Ammon's horn (tissue), 1 donor: ENCODE measurements at regions not wholly inside any gene's neighbourhood (a gene's known extent, or its start where the extent isn't known, plus 50 kb on each side); places are given as distances from the start of the nearest gene placed in this dataset.

Source experiments
- DNase-seq: peaks from one replicate; pipeline ENCODE4 v3.0.0-alpha.2; 2016; ENCODE audit warnings: low spot score

DNA sequence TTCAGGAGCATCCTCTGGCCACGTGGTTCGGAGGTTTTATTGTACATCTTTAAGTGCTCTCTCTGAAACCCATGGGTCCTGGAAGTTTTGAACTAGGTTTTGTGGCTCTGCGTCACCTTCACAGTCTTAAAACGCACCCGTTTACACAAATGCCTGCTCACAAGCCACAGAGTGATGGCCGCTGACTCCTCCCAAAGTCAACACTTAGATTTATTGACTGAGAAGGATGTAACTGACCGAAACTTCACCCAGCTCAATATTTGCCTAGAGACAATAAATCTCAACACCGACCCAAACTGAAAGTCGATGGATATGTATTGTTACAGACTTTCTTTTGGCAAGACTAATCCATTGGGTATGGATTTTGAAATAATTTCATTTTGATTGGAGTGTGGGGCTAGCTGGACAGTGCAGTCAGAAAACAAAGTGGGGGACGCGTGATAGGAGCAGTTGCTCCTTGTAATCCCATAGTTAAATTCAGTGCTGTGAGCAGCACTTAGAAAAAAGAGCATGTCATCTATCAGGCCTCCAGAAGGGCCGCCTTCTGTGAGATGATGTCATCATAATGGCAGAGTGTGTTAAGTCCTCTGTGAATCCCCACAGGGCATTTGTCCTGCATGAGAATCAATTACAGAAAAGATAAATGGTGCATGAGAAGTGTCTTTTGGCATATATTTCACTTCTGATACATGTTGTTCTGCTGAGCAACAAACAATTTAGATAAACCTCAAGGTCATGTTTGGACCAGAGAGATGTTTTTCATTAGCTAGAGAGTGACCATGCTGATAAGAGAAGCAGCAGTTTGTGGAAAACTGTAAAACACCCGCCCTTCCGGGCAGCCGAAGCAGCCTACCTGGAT, 183.7 kb downstream of the INO80D start:
- no peak for DNase-seq

DNA sequence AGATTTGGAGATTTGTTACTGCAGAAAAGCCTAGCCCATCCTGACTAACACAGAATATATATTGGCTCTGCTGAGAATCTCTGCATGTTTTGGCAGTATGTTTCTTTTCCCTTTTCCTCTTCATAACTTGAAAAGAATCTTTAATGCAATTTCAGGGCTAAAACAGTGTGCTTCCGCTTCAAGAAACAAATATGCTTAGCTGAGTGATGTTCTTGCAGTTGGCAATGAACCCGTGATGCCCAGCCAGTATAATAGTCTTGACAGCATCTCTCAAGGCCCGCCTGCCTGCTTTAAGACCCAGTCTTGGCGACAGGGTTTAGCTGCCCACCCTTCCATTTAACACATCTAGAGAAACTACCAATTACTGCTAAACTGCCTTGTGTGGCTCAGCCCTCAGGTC, 184.5 kb downstream of the INO80D start:
- no peak for DNase-seq

DNA sequence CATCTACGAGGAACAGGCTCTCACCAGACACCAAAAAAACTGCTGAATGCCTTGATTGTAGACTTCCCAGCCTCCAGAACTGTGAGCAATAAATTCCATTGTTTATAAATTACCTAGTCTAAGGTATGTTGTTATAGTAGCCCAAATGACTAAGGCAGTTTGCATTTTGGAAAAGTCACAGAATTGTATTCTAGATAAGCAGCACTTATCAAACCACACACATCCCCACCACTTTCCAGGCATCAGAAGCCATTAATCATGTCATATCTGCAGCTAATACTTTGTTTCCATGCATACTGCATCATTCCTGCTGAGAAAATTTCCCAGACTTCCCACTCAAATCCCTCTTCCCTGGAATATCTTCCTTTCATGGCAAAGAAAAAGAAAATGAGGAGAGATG, 187.2 kb downstream of the INO80D start:
- DNase-seq = no peak

DNA sequence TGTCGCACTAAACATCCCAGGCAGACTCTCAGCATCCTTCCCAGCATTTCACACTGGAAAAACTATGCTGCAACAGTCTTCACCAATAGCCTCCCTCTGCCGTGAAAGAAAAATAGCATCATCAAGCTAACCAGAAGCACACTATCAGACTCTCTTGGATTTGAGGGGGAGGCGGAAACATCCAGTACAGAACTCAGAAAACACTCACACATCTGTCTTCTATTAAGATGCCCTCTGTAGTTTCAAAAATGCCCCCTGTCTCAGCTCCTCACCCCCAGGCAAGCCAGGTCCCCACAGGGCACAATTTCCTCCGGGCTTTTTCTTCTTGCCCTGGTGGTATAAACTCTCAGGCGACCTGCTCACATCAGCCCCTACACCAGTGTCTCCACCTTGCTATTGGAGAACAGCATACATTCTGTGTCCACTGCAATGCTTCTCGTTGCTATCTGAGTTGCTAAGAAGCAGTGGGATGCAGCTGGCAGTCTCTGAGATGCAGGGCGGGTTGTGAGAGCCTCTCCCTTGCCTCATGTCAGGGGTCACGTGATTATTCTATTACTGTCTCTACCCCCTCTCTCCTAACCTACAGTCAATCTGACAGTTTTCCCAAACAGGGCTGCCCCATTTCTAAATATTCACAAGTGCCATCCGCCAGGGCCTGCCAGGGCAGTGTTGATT, 189.9 kb downstream of the INO80D start:
- peak; percentile 43 for DNase-seq

DNA sequence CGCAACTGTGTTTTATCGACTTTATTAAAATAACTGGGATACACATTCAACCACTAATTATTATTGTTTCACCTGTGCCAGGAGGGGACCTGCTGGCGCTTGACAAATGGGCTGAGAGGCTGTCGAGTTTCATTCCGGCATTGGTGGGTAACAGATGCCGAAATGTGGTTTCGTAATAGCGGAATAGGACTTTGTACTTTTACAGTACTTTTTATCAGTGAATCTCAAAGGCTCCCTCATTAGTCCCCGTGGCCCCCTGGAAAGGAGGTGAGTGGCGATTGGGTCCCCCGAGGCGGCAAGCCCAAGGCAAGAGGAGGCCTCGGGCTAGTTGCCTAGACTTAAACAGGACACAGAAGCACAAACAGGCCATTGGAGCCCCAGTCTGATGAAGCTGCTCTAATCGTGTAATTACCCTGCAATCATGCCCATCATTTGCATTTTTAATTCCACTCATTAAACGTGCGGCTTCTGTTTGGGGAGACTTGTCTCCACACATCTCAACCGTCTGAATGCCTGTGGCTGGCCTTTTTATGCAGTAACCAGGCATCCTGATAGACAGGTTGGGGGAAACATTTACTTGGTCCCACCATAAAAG, 193.2 kb downstream of the INO80D start:
- DNase-seq = no peak

DNA sequence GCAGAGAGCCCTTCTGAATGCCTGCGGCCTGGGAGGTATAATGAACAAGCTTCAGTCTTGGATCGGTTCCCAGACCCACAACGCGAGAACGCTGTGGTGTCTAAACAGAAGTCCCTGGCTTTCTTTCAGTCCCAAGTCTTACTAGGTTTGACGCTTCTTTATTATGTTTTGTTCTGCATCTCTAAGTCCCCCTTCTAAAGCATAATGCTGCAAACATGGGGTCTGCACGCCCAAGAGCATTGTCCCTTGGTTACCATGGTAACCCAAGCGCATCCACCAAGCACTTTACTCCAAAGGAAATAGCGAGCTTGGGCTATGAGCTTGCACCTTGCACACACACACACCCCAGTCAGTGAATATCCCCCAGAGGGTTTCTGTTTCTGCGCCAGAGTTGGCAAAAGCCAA, 193.7 kb downstream of the INO80D start:
- peak; percentile 61 for DNase-seq

DNA sequence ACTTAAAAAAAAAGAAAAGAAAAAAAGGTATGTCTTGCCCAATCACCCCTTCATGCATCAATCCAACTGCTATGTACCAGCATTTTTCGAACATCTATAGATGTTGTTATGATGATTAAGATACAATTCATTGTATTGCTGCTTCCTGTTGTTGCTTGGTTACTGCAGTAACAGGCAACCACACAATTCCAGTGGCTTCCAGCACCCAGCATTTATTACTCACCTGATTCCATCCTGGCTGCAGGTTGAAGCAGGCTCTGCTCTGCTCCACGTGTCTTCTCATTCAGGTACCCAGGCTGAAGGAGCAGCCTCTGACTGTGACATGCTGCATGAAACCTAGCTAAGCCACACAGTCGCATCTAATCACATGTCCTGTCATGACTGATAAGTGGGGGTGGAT, 196.9 kb downstream of the INO80D start:
- no peak for DNase-seq

DNA sequence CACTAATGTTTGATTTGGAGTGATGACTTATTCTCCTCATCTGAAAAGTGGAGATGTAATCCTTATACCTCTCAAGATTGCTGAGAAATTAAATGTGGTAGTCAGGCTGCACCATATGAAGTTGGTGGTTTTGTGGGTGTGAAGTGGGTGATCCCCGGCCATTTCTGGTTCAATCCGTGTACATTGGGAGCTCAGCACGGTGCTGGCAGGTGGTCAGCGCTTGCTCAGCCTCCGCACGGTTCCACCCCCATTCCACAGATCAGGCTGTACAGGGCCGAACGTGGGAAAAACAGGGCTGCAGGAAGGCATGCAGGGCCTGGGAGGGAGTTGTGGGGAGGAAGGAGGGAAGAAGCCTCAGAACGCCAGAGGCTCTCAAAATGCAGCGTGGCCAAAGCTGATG, 198.3 kb downstream of the INO80D start:
- DNase-seq = no peak

DNA sequence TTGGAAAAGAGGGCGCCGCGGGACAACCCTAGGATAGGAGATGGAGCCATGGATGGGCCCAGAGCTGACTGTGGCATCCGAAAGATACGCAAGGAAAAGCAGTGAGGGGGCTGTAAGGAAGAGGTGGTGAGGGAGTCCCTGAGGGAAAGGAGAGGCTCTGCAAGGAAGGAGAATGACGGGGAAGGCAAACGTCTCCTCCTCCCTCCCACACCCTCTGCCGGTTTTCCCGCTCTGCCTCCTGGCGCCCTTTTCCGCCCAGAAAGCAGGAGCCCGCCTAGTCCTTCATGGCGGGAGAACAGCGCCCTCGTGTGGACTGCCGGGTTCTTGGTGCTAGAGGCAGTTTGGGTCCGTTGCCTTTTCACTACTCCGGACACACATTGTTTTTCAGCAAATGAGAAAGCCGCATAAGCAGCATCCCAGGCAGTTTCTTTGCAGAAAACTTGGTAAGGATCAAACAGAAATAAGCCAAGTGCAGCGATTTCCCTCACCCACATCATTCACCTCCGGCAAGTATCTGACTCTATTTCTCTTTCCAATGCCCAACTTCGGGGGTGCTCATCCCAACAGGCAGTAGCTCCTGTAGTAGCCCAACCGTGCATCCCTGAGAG, 200.4 kb downstream of the INO80D start:
- peak; percentile 83 for DNase-seq

DNA sequence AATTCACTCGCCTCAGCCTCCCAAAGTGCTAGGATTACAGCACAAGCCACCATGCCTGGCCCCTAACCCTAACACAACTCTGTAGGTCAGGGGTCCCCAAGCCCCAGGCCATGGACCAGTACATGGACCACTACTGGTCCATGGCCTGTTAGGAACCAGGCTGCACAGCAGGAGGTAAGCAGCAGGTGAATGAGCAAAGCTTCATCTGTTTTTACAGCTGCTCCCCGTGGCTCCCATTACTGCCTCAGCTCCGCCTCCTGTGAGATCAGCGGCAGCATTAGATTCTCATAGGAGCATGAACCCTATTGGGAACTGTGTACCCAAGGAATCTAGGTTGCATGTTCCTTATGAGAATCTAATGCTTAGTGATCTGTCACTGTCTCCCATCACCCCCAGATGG, 201.7 kb downstream of the NRP2 start:
- DNase-seq = no peak

DNA sequence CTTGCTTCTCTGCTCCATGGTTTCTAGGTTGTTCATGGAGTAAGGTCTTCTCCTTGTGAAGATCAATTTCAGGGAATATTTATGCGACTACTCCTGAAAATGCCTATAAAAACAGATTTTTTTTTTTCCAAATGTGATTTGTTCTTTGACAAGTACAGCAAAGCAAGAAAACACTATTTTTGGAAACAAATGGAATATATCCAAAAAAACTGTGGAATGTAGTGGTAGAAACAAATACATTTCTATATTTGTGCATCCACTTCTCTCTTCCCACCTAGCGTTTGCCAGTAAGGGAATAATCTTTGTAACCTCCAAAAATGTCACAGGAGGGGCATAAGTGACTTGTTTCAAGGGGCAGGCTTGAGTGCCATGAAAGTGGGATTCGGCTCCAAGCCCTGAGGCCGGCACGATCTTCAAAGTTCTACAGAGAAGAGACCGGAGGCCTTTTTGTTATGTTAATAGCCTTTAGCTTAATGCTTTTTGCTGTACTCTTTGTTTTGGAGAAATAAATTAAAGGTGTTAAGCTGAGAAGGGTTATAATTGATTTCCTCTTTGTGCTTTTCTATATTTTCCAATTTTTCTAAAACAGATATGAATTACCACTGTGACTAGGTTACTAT, 200.6 kb downstream of the NRP2 start:
- DNase-seq = no peak

DNA sequence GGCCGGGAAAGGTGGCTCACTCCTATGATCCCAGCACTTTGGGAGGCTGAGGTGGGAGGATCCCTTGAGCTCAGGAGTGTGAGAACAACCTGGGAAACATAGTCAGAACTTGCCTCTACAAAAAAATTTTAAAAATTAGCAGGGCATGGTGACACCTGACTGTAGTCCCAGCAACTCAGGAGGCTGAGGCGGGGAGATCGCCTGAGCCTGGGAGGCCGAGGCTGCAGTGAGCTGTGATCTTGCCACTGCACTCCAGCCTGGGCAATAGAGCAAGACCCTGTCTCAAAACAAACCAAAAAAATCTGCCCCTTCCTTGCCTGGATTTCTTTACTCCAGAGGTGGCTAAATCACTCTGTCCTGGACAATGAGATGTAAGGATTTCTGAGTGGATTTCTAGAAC, 197.7 kb downstream of the NRP2 start:
- no peak for DNase-seq

DNA sequence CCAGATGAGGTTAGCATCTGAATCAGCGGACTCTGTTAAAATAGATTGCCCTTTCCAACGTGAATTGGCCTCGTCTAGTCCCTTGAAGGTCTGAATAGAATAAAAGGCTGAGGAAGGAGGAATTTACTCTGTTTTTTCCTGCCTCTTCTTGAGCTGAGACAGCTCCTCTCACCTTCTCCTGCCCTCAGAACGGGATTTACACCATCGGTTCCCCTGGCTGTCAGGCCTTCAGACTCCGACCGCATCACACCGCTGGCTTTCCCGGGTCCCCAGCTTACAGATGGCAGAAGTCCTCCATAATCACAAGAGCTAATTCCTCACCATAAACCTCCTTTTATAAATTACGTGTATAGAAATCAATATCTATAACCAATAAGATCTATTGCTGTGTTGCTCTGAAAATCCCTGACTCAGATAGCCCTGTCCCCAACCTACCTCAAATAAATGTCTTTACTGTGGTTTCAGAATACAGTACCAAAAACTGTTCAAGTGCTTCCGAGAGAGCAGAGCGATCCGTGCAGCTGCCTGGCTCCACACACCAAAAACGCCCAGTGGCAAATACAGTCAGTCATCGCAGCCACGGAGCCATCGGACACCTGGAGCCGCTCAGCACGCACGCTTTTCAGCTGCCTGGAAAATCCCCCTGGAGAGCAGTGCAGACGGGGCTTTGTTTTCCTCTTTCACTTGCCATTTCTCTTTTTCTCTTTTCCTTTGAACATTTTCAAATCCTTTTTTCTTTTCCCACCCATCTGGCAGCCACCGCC, 196.9 kb downstream of the NRP2 start:
- DNase-seq = peak; percentile 28

DNA sequence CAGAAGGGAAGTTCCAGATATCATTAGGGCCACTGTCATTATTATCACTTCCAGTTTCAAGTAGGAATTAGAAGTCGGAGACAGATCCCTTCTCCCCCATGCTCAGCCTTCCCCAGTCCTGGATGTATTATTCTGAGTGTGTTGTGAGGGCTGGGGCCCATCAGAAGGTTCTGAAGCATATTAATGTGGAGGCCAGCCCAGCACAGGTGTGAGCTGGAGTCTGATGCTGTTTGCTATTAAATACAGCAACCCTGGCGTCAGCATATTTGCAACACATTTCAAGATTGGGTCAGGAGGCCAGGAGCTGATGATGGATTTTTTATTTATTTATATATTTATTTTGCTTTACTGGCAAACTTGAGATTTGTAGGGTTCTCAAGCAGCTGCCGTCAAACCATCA, 195.2 kb downstream of the NRP2 start:
- no peak for DNase-seq

DNA sequence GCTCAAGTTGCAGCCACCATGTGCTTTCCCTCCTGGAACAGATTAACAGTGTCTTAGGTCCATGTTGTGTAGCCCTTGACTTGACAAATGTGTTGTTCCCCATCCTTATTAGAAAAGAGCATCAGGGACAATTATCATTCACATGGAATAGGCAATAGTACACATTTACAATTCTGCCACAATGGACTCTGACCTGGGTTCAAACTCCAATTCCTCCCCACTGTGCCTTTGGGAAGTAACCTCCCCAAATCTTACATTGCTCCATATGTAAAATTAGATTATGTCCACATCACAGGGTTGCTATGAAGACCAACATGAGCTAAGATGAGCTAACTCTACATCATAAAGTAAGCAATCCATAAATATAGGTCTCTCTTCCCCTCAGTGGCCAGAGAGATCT, 193.8 kb downstream of the NRP2 start:
- DNase-seq = no peak

DNA sequence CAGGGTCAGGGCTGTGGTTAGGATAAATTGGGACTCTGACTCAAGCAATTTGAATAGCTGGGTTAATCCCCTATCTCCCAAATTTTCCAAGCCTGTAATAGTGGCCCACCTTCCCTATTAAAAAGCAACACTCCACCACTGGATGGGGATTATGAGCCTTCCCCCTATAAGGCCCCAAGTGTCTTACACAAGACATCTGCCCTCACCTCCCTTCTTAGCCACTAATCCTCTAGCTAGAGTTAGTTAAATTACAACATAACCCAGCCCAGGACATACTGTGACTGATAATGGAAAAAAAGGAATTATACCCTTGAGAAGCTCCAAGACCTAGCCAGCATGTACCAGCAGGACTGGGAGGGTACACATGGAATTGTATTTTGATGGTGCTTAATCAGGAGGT, 190.4 kb downstream of the NRP2 start:
- no peak for DNase-seq

DNA sequence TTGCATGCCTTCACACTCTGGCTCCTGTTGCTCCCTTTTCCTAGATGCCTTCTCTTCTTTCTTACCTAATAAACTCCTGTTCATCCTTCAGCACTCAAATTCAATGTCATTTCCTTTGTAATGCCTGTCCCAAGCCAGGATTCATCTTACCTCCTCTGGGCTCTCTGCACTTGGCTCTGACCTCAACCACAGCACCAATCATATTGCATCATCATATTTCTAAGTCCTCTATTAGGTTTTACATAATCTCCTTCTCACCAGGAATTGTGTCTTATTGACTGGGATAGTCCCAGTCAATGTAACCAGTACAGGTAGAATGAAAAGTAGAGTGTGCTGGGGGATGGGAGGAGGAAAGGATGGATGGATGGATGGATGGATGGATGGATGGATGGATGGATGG, 187.1 kb downstream of the NRP2 start:
- DNase-seq = no peak

DNA sequence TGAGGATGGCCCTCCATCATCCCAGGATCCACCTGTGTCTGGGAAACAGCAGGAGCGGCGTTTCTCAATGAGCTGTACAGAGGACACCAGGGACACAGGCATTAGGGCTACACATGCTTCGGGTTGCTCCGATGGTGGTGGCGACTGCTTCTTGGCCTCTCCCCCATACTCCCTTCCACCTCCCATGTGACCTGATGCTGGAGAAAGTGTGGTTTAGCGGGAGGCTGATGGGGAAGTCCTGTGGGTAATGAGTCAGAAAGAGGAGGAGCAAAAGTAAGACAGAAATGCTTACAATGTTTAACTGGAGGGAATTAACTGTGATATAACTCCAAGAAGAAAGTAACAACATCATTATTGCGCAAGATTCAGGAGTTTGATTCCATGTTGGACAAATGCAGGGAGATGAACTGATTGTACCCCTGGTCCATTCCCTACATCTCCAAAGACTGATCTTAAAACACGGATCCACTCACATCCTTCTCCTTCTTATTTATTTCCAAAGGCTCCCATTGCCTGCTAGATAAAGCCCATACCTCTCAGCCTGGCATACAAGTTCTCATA, 186.6 kb downstream of the NRP2 start:
- no peak for DNase-seq

DNA sequence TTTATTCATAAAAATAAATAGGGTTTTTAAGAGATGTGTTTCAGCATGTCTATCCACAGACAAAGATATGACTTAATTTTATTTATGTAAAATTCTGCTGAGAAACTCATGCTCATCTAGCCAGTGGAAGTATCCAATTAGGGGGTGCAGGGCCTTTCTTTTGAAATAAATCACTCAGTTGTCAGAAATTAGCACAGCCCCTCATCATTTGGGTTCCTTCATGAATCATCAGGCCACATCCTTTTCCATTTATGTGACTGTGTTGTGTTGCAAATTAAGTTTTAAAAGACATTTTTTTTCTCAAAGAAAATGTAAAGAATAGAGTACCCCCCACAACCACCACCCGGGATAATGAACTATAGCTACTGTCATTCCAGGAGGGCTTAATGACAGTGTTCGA, 185.8 kb downstream of the NRP2 start:
- no peak for DNase-seq

DNA sequence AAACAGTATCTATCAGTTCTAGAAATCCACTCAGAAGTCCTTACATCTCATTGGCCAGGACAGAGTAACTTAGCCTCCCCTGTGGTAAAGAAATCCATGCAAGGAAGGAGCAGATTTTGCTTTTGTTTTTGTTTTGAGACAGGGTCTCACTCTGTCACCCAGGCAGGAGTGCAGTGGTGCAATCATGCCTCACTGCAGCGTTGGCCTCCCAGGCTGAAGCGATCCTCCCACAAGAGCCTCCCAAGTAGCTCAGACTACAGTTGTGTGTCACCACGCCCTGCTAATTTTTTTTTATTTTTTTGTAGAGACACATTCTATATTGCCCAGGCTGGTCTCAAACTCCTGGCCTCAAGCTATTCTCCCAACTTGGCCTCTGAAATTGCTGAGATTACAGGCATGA, 185.1 kb downstream of the NRP2 start:
- no peak for DNase-seq

DNA sequence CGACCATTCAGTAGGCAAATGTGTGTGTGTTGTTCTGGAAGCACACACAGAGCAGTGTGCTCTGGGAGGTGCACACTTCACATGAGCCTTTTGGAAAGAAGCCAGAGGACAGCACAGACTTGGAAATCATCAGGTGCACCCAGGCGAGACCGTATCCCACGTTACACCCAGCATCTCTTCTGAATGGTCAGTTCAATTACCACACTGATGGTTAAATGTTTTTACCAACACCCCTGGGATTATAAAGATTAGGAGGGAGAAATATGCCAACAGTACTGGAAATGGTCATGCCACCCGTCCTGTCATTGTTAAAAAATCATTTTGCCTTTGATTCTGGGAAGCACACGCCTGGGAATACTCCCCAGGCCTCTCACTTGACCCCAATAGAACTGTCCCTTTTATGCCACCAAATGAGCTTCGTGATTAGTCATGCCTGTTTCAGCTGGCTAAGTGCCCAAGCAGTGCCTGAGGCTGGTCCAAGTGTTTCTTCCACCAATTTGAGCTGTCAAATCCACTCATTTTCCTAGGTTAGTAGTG, 183.7 kb downstream of the NRP2 start:
- DNase-seq = peak; percentile 46
